ENCODE measurements at regions not wholly inside any gene's neighbourhood (a gene's known extent, or its start where the extent isn't known, plus 50 kb on each side); places are given as distances from the start of the nearest gene placed in this dataset.

DNA sequence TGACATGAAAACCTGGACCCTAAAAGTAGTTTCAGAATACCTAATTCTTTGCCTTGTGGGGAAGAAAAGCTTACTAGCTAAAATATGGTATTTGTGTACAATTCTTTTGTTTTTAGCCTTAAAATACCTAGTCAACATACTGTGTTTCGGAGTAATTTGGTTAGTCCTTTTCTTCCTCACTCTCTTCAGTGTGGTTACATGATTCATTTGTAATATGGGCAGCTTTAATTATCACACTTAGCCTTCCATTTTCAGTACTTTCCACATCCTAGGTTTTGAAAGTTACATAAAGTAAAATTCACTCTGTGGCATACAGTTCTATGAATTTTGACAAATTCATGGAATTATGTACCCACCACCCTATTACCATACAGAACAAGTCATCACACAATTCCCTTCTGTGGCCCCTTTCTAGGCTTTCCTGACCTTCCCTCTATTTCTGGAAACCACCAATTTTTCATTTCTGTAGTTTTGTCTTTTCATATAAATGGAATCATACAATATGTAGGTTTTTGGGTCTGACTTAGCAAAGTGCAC is 96.2 kb downstream of the EMX2 start:
- Histone ChIP-seq H3K9me1 (replicated peaks; ENCODE audit: control insufficient read depth, extremely low read depth, insufficient read depth, low read length) (no peaks in the 10 kb centered on the region), H3K36me3 (ENCODE audit: control insufficient read depth in 2 of 2, extremely low read depth in 1 of 2, insufficient read depth in 2 of 2, low read length in 2 of 2) (no peaks in the 10 kb centered on the region), H3K27me3 (ENCODE audit: control insufficient read depth in 2 of 2, insufficient read depth in 2 of 2, low read length in 2 of 2) (no peaks in the 10 kb centered on the region), H3K79me2 (ENCODE audit: control insufficient read depth, insufficient read depth, low read length) (no peaks in the 10 kb centered on the region), H2AFZ (ENCODE audit: low read depth, low read length) (no peak overlapping the region), H3K9ac (replicated peaks; ENCODE audit: extremely low read depth, insufficient read depth, low read length) (no peak overlapping the region), H3K9me3 (replicated peaks; ENCODE audit: control insufficient read depth, insufficient read depth, low read length) (no peaks in the 10 kb centered on the region), H3K4me3 (replicated peaks in 1 of 3; ENCODE audit: insufficient read depth in 1 of 3, low read depth in 1 of 3, low read length in 3 of 3) (no peak overlapping the region), H4K20me1 (replicated peaks; ENCODE audit: control insufficient read depth, extremely low read depth, insufficient read depth, low read length) (no peaks in the 10 kb centered on the region), H3K4me1 (ENCODE audit: control insufficient read depth, extremely low read depth, insufficient read depth, low read length) (no peaks in the 10 kb centered on the region), H3K27ac (ENCODE audit: insufficient read depth, low read depth, low read length) (no peak overlapping the region), H3K4me2 (ENCODE audit: insufficient read depth, low read length) (no peak overlapping the region)
- intact Hi-C loops (cut with micrococcal nuclease) (no loop called here), dilution Hi-C loops (cut with MboI; ENCODE audit: extremely low pct_ligation_motif_present, low sequenced_read_pairs) (no loop called here)
- no TSS peak for BruUV-seq (replicated peaks)
- ChIA-PET POLR2A (no interaction called here), CTCF (no interaction called here)
- FAIRE-seq (no peak), DNase-seq (ENCODE audit: low read depth, low spot score) (no peak)
- no peak for TF ChIP-seq POLR2AphosphoS5 (IDR thresholded peaks at IDR 0.05; ENCODE audit: insufficient read depth, low read depth, low read length)

DNA sequence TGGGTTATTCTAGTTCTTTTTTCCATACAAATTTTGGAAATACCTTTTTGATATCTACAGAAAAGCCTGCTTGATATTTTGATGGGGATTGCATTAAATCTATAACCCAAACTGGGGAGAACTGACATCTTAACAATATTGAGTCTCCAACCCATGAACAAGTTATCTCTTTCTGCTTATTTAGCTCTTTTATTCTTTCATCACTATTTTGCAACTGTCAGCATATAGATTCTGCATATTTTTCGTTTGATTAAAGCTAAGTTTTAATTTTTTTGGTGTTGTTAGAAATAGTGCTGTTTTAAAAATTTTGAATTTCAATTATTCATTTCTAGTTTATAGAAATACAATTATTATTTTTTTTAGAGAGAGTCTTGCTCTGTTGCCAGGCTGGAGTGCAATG is 97.9 kb downstream of the EMX2 start:
- no peaks in the 10 kb centered on the region for H3K4me1 ChIP-seq (ENCODE audit: control insufficient read depth, extremely low read depth, insufficient read depth, low read length)
- CTCF ChIA-PET, result no interaction called here
- H3K79me2 ChIP-seq (ENCODE audit: control insufficient read depth, insufficient read depth, low read length), result no peaks in the 10 kb centered on the region
- H4K20me1 ChIP-seq (replicated peaks; ENCODE audit: control insufficient read depth, extremely low read depth, insufficient read depth, low read length), result no peaks in the 10 kb centered on the region
- no peak overlapping the region for H3K4me3 ChIP-seq (replicated peaks in 1 of 3; ENCODE audit: insufficient read depth in 1 of 3, low read depth in 1 of 3, low read length in 3 of 3)
- intact Hi-C loops (cut with micrococcal nuclease) (no loop called here), dilution Hi-C loops (cut with MboI; ENCODE audit: extremely low pct_ligation_motif_present, low sequenced_read_pairs) (no loop called here)
- H3K27ac ChIP-seq (ENCODE audit: insufficient read depth, low read depth, low read length), result no peak overlapping the region
- H3K9me3 ChIP-seq (replicated peaks; ENCODE audit: control insufficient read depth, insufficient read depth, low read length), result no peaks in the 10 kb centered on the region
- FAIRE-seq (no peak), DNase-seq (ENCODE audit: low read depth, low spot score) (no peak)
- no peak overlapping the region for H3K4me2 ChIP-seq (ENCODE audit: insufficient read depth, low read length)
- H3K9me1 ChIP-seq (replicated peaks; ENCODE audit: control insufficient read depth, extremely low read depth, insufficient read depth, low read length), result no peaks in the 10 kb centered on the region
- POLR2A ChIA-PET, result no interaction called here
- no peak overlapping the region for H3K9ac ChIP-seq (replicated peaks; ENCODE audit: extremely low read depth, insufficient read depth, low read length)
- H2AFZ ChIP-seq (ENCODE audit: low read depth, low read length), result no peak overlapping the region
- BruUV-seq (replicated peaks), result no TSS peak
- no peaks in the 10 kb centered on the region for H3K36me3 ChIP-seq (ENCODE audit: control insufficient read depth in 2 of 2, extremely low read depth in 1 of 2, insufficient read depth in 2 of 2, low read length in 2 of 2)
- no peaks in the 10 kb centered on the region for H3K27me3 ChIP-seq (ENCODE audit: control insufficient read depth in 2 of 2, insufficient read depth in 2 of 2, low read length in 2 of 2)
- TF ChIP-seq FOS (IDR thresholded peaks at IDR 0.05; ENCODE audit: borderline replicate concordance, insufficient read depth, low read length), result no peak
- TF ChIP-seq JUN (IDR thresholded peaks at IDR 0.05; ENCODE audit: borderline replicate concordance, insufficient read depth, insufficient read length, low read depth), result no peak
- no peak for TF ChIP-seq GATA2 (IDR thresholded peaks at IDR 0.05; ENCODE audit: insufficient read depth, insufficient read length, low read depth, low read length)
- TF ChIP-seq POLR2AphosphoS5 (IDR thresholded peaks at IDR 0.05; ENCODE audit: insufficient read depth, low read depth, low read length), result no peak
- no peak for TF ChIP-seq MYC (IDR thresholded peaks at IDR 0.05; ENCODE audit: low read depth, low read length)
- TF ChIP-seq, protein P1, sequence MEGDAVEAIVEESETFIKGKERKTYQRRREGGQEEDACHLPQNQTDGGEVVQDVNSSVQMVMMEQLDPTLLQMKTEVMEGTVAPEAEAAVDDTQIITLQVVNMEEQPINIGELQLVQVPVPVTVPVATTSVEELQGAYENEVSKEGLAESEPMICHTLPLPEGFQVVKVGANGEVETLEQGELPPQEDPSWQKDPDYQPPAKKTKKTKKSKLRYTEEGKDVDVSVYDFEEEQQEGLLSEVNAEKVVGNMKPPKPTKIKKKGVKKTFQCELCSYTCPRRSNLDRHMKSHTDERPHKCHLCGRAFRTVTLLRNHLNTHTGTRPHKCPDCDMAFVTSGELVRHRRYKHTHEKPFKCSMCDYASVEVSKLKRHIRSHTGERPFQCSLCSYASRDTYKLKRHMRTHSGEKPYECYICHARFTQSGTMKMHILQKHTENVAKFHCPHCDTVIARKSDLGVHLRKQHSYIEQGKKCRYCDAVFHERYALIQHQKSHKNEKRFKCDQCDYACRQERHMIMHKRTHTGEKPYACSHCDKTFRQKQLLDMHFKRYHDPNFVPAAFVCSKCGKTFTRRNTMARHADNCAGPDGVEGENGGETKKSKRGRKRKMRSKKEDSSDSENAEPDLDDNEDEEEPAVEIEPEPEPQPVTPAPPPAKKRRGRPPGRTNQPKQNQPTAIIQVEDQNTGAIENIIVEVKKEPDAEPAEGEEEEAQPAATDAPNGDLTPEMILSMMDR (IDR thresholded peaks at IDR 0.05; ENCODE audit: extremely low read depth in 1 of 2, insufficient read depth in 1 of 2, low read depth in 1 of 2, low read length in 2 of 2), result no peak
- TF ChIP-seq POLR2A (IDR thresholded peaks at IDR 0.05; ENCODE audit: low read depth, low read length), result no peak
- no peak for TF ChIP-seq EZH2 (IDR thresholded peaks at IDR 0.05; ENCODE audit: borderline replicate concordance, low read depth, low read length, severe bottlenecking)
- TF ChIP-seq, protein P2, sequence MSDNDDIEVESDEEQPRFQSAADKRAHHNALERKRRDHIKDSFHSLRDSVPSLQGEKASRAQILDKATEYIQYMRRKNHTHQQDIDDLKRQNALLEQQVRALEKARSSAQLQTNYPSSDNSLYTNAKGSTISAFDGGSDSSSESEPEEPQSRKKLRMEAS (IDR thresholded peaks at IDR 0.05; ENCODE audit: insufficient read depth, insufficient read length), result no peak

Measured in endothelial cell of umbilical vein (primary cell).